HL-60 (cell line): ENCODE measurements at regions not wholly inside any gene's neighbourhood (a gene's known extent, or its start where the extent isn't known, plus 50 kb on each side); places are given as distances from the start of the nearest gene placed in this dataset.

Experiments
- DNase-seq, 2 experiments: peaks; one replicate each; pipeline ENCODE4 v3.0.0-alpha.2; 2010 to 2020; ENCODE audit warnings: low read depth in 1 of 2, low spot score in 1 of 2
- H3K27ac ChIP-seq: fragments of 250-450 bp; sonication (Bioruptor Pico); replicated peaks from 2 replicates; pipeline ENCODE4 v1.5.1; 2020; ENCODE audit warnings: mild to moderate bottlenecking, moderate library complexity
- H3K27me3 ChIP-seq: fragments of 250-450 bp; sonication (Bioruptor Pico); 2 replicates; pipeline ENCODE4 v1.5.1; 2021; ENCODE audit warnings: mild to moderate bottlenecking, moderate library complexity; ENCODE audit not compliant: insufficient read depth, poor library complexity, severe bottlenecking
- H3K4me3 ChIP-seq: replicated peaks from 2 replicates; pipeline ENCODE4 v1.5.1; 2011; ENCODE audit warnings: mild to moderate bottlenecking, control low read depth, low read length; ENCODE audit not compliant: insufficient read depth
- GABPA ChIP-seq: IDR thresholded peaks from 2 replicates; pipeline ENCODE4 v1.6.1; 2012; ENCODE audit warnings: low read depth
- POLR2AphosphoS5 ChIP-seq: IDR thresholded peaks from 2 replicates; pipeline ENCODE4 v1.6.1; 2012; ENCODE audit warnings: low read depth
- SPI1 ChIP-seq: IDR thresholded peaks from 2 replicates; pipeline ENCODE4 v1.6.1; 2012; ENCODE audit warnings: low read depth, mild to moderate bottlenecking, borderline replicate concordance
- TF ChIP-seq, protein P1 (sequence below): IDR thresholded peaks from one replicate; pipeline ENCODE4 v1.5.1; 2011; ENCODE audit warnings: low read length, control low read depth, inconsistent platforms; ENCODE audit not compliant: insufficient read depth
- TF ChIP-seq, protein P2 (sequence below): IDR thresholded peaks from 2 replicates; pipeline ENCODE4 v1.6.1; 2012; ENCODE audit warnings: low read depth; ENCODE audit not compliant: insufficient replicate concordance

DNA sequence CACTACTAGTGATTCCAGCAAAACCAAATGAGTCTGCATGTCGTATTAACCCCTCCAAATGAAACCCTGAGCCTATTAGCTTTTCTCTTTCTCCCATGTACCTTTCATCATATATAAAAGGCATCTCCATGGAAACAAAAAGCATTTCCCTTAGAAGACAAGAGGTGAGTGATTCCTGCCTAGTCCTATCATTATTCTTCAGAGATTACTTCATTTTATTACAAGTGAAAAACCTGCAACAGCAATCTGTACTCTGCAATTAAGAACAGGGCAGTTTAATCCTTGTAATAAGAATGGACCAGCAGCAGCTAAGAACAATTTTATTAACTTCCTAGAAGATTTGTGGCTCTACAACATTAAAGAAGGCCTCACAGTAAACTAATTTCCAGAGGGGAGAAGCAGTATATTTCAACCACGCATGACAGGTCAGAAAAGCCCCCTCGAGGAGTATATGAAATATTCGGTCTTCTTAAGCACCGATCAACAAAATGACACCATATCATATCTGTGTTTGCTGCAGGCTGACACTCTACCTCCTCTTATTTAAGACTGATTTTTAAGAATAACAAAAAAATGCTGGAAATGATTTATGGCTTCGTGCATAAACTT, 132.3 kb upstream of the TFPI start:
- DNase-seq = no peak
- H3K4me3 ChIP-seq = no peak overlapping the region

DNA sequence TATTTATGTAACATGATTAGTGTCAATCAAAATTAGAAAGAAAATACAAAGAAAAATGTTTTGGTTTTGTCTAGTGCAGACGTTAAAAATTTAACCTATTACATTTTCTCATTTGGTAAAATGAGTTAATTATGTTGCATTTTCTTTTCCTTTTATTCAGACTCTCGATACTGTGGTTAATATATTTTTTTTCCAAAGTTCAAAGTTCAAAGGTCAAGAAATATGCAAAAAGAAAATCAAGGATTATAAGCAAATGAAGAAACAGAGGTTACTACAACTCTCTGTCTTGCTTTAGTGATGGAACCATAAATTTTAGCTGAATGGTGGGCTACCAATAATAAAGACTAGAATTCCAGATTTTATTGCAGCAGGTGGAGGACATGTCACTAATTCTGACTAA, 133.3 kb upstream of the TFPI start:
- TF ChIP-seq, protein P1, sequence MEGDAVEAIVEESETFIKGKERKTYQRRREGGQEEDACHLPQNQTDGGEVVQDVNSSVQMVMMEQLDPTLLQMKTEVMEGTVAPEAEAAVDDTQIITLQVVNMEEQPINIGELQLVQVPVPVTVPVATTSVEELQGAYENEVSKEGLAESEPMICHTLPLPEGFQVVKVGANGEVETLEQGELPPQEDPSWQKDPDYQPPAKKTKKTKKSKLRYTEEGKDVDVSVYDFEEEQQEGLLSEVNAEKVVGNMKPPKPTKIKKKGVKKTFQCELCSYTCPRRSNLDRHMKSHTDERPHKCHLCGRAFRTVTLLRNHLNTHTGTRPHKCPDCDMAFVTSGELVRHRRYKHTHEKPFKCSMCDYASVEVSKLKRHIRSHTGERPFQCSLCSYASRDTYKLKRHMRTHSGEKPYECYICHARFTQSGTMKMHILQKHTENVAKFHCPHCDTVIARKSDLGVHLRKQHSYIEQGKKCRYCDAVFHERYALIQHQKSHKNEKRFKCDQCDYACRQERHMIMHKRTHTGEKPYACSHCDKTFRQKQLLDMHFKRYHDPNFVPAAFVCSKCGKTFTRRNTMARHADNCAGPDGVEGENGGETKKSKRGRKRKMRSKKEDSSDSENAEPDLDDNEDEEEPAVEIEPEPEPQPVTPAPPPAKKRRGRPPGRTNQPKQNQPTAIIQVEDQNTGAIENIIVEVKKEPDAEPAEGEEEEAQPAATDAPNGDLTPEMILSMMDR = no peak
- TF ChIP-seq POLR2AphosphoS5 (no peak), SPI1 (no peak), GABPA (no peak)
- TF ChIP-seq, protein P2, sequence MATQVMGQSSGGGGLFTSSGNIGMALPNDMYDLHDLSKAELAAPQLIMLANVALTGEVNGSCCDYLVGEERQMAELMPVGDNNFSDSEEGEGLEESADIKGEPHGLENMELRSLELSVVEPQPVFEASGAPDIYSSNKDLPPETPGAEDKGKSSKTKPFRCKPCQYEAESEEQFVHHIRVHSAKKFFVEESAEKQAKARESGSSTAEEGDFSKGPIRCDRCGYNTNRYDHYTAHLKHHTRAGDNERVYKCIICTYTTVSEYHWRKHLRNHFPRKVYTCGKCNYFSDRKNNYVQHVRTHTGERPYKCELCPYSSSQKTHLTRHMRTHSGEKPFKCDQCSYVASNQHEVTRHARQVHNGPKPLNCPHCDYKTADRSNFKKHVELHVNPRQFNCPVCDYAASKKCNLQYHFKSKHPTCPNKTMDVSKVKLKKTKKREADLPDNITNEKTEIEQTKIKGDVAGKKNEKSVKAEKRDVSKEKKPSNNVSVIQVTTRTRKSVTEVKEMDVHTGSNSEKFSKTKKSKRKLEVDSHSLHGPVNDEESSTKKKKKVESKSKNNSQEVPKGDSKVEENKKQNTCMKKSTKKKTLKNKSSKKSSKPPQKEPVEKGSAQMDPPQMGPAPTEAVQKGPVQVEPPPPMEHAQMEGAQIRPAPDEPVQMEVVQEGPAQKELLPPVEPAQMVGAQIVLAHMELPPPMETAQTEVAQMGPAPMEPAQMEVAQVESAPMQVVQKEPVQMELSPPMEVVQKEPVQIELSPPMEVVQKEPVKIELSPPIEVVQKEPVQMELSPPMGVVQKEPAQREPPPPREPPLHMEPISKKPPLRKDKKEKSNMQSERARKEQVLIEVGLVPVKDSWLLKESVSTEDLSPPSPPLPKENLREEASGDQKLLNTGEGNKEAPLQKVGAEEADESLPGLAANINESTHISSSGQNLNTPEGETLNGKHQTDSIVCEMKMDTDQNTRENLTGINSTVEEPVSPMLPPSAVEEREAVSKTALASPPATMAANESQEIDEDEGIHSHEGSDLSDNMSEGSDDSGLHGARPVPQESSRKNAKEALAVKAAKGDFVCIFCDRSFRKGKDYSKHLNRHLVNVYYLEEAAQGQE = no peak
- no peak for DNase-seq
- H3K4me3 ChIP-seq = no peak overlapping the region
- no peak overlapping the region for H3K27ac ChIP-seq
- no peaks in the 10 kb centered on the region for H3K27me3 ChIP-seq

More for the DNA sequence above, 132.3 kb upstream of the TFPI start:
- TF ChIP-seq POLR2AphosphoS5 (no peak), GABPA (no peak), SPI1 (no peak)
- TF ChIP-seq, protein P1 = no peak
- TF ChIP-seq, protein P2 = no peak
- no peaks in the 10 kb centered on the region for H3K27me3 ChIP-seq
- no peak overlapping the region for H3K27ac ChIP-seq

DNA sequence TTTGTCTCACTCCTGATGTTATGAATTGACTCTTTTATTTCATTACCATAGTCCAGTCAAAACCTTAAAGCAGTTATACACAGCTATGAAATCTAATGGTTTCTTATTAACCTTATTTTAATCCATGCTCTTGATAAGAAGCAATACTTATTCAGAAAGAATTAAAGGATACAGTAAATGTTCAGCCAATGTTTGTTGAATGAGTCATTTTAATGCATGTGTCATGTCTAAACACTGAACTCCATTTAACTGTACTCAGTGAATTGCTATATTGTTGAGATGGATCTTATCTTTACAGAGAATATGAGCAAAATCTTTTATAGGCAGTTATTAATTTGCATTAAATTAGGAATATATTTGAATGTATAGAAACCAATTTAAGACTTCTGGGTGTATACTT, 135.1 kb upstream of the TFPI start:
- no peaks in the 10 kb centered on the region for H3K27me3 ChIP-seq
- DNase-seq = no peak
- no peak overlapping the region for H3K4me3 ChIP-seq
- TF ChIP-seq SPI1 = no peak
- TF ChIP-seq GABPA = no peak
- TF ChIP-seq POLR2AphosphoS5 = no peak
- TF ChIP-seq, protein P1 = no peak
- TF ChIP-seq, protein P2 = no peak
- H3K27ac ChIP-seq = no peak overlapping the region
